ENCODE measurements at regions not wholly inside any gene's neighbourhood (a gene's known extent, or its start where the extent isn't known, plus 50 kb on each side); places are given as distances from the start of the nearest gene placed in this dataset.

DNA sequence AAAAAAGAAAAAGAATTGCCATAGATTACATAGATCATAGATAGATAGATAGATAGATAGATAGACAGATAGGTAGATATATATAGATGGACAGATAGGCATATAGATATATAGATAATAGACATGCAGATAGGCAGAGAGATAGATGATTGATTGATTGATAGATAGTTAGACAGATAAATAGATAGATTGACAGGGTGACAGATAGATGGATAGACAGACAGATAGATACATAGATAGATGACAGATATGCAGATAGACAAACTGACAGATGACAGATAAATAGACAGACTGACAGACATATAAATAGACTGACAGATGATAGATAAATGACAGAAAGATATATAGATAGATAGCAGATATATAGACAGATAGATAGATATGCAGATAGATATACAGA, 474.0 kb downstream of the IRS2 start:
- DNase-seq (ENCODE audit: low read depth, low spot score) (no peak), ATAC-seq (no peak)
- H3K79me2 ChIP-seq (ENCODE audit: insufficient read depth, low read length) = no peaks in the 10 kb centered on the region
- RAD21 ChIA-PET (ENCODE audit: low non-redundant PET in 1 of 2, low total read pairs in 2 of 2, uncharacterized antibody in 2 of 2, unreplicated experiment in 2 of 2) = no interaction called here
- H4K20me1 ChIP-seq (ENCODE audit: insufficient read depth) = no peaks in the 10 kb centered on the region
- no peak overlapping the region for H3K4me3 ChIP-seq (replicated peaks in 1 of 2; ENCODE audit: low read depth in 1 of 2, low read length in 2 of 2)
- H3K27ac ChIP-seq (ENCODE audit: low read depth, low read length) = no peak overlapping the region
- no peaks in the 10 kb centered on the region for H3K4me1 ChIP-seq (ENCODE audit: control insufficient read depth in 1 of 2, insufficient read depth in 2 of 2, low read length in 2 of 2)
- POLR2A ChIA-PET = no interaction called here
- CTCF ChIA-PET = no interaction called here
- no peak overlapping the region for H2AFZ ChIP-seq (ENCODE audit: low read depth, low read length, poor library complexity, severe bottlenecking)
- H3K4me2 ChIP-seq (ENCODE audit: low read length) = no peak overlapping the region
- no TSS peak for BruUV-seq (replicated peaks)
- H3K9me3 ChIP-seq (ENCODE audit: control insufficient read depth in 1 of 2, insufficient read depth in 1 of 2, low read depth in 1 of 2, low read length in 2 of 2) = no peaks in the 10 kb centered on the region
- H3K9ac ChIP-seq (ENCODE audit: low read length) = no peak overlapping the region
- H3K27me3 ChIP-seq (ENCODE audit: insufficient read depth, low read length) = no peaks in the 10 kb centered on the region
- intact Hi-C loops (cut with micrococcal nuclease) = no loop called here
- TF ChIP-seq ZNF274 (IDR thresholded peaks at IDR 0.05; ENCODE audit: low read depth, low read length) (no peak), ZFX (IDR thresholded peaks at IDR 0.05) (no peak), CEBPB (IDR thresholded peaks at IDR 0.05; ENCODE audit: low read depth) (no peak), ELF1 (IDR thresholded peaks at IDR 0.05; ENCODE audit: borderline replicate concordance, low read depth) (no peak), SIN3A (IDR thresholded peaks at IDR 0.05; ENCODE audit: low read depth) (no peak), EZH2phosphoT487 (IDR thresholded peaks at IDR 0.05; ENCODE audit: borderline replicate concordance) (no peak), JUND (IDR thresholded peaks at IDR 0.05) (no peak), YY1 (IDR thresholded peaks at IDR 0.05; ENCODE audit: extremely low read depth, insufficient replicate concordance, low read depth, low read length) (no peak), SRF (IDR thresholded peaks at IDR 0.05; ENCODE audit: low read depth) (no peak), POLR2A (IDR thresholded peaks at IDR 0.05; ENCODE audit: borderline replicate concordance, extremely low read depth, insufficient read depth, insufficient read length) (no peak), POLR2AphosphoS5 (IDR thresholded peaks at IDR 0.05; ENCODE audit: low read depth, low read length) (no peak), RAD21 (IDR thresholded peaks at IDR 0.05; ENCODE audit: low read depth) (no peak), CBX3 (IDR thresholded peaks at IDR 0.05; ENCODE audit: low read depth) (no peak), SP1 (IDR thresholded peaks at IDR 0.05; ENCODE audit: low read depth) (no peak), TCF7L2 (IDR thresholded peaks at IDR 0.05; ENCODE audit: borderline replicate concordance, extremely low read depth, insufficient read depth, insufficient read length) (no peak)
- TF ChIP-seq, protein P1, sequence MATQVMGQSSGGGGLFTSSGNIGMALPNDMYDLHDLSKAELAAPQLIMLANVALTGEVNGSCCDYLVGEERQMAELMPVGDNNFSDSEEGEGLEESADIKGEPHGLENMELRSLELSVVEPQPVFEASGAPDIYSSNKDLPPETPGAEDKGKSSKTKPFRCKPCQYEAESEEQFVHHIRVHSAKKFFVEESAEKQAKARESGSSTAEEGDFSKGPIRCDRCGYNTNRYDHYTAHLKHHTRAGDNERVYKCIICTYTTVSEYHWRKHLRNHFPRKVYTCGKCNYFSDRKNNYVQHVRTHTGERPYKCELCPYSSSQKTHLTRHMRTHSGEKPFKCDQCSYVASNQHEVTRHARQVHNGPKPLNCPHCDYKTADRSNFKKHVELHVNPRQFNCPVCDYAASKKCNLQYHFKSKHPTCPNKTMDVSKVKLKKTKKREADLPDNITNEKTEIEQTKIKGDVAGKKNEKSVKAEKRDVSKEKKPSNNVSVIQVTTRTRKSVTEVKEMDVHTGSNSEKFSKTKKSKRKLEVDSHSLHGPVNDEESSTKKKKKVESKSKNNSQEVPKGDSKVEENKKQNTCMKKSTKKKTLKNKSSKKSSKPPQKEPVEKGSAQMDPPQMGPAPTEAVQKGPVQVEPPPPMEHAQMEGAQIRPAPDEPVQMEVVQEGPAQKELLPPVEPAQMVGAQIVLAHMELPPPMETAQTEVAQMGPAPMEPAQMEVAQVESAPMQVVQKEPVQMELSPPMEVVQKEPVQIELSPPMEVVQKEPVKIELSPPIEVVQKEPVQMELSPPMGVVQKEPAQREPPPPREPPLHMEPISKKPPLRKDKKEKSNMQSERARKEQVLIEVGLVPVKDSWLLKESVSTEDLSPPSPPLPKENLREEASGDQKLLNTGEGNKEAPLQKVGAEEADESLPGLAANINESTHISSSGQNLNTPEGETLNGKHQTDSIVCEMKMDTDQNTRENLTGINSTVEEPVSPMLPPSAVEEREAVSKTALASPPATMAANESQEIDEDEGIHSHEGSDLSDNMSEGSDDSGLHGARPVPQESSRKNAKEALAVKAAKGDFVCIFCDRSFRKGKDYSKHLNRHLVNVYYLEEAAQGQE (IDR thresholded peaks at IDR 0.05; ENCODE audit: low read depth) = no peak
- TF ChIP-seq, protein P2, sequence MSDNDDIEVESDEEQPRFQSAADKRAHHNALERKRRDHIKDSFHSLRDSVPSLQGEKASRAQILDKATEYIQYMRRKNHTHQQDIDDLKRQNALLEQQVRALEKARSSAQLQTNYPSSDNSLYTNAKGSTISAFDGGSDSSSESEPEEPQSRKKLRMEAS (IDR thresholded peaks at IDR 0.05) = no peak
- TF ChIP-seq, protein P3, sequence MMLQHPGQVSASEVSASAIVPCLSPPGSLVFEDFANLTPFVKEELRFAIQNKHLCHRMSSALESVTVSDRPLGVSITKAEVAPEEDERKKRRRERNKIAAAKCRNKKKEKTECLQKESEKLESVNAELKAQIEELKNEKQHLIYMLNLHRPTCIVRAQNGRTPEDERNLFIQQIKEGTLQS (IDR thresholded peaks at IDR 0.05) = no peak
- TF ChIP-seq, protein P4, sequence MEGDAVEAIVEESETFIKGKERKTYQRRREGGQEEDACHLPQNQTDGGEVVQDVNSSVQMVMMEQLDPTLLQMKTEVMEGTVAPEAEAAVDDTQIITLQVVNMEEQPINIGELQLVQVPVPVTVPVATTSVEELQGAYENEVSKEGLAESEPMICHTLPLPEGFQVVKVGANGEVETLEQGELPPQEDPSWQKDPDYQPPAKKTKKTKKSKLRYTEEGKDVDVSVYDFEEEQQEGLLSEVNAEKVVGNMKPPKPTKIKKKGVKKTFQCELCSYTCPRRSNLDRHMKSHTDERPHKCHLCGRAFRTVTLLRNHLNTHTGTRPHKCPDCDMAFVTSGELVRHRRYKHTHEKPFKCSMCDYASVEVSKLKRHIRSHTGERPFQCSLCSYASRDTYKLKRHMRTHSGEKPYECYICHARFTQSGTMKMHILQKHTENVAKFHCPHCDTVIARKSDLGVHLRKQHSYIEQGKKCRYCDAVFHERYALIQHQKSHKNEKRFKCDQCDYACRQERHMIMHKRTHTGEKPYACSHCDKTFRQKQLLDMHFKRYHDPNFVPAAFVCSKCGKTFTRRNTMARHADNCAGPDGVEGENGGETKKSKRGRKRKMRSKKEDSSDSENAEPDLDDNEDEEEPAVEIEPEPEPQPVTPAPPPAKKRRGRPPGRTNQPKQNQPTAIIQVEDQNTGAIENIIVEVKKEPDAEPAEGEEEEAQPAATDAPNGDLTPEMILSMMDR (IDR thresholded peaks at IDR 0.05 in 2 of 3, conservative IDR thresholded peaks at IDR 0.05 in 1 of 3; ENCODE audit: borderline replicate concordance in 1 of 3, insufficient read depth in 1 of 3, low read depth in 2 of 3, low read length in 2 of 3) = no peak
- TF ChIP-seq, protein P5, sequence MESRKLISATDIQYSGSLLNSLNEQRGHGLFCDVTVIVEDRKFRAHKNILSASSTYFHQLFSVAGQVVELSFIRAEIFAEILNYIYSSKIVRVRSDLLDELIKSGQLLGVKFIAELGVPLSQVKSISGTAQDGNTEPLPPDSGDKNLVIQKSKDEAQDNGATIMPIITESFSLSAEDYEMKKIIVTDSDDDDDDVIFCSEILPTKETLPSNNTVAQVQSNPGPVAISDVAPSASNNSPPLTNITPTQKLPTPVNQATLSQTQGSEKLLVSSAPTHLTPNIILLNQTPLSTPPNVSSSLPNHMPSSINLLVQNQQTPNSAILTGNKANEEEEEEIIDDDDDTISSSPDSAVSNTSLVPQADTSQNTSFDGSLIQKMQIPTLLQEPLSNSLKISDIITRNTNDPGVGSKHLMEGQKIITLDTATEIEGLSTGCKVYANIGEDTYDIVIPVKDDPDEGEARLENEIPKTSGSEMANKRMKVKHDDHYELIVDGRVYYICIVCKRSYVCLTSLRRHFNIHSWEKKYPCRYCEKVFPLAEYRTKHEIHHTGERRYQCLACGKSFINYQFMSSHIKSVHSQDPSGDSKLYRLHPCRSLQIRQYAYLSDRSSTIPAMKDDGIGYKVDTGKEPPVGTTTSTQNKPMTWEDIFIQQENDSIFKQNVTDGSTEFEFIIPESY (IDR thresholded peaks at IDR 0.05; ENCODE audit: extremely low read depth, insufficient replicate concordance, low read length) = no peak
- no peaks in the 10 kb centered on the region for H3K9me2 ChIP-seq (ENCODE audit: insufficient read depth)
- no peaks in the 10 kb centered on the region for H3K36me3 ChIP-seq (ENCODE audit: control insufficient read depth in 1 of 2, insufficient read depth in 2 of 2, low read length in 2 of 2)

All from HCT116 (cell line).